ENCODE measurements at regions not wholly inside any gene's neighbourhood (a gene's known extent, or its start where the extent isn't known, plus 50 kb on each side); places are given as distances from the start of the nearest gene placed in this dataset.

- Histone ChIP-seq H3K36me3 (replicated peaks; ENCODE audit: insufficient read depth, low read depth) (no peaks in the 10 kb centered on the region), H3K9me3 (ENCODE audit: low read depth) (no peaks in the 10 kb centered on the region), H3K4me2 (no peak overlapping the region), H3K27me3 (no peaks in the 10 kb centered on the region), H4K20me1 (ENCODE audit: insufficient read depth, poor library complexity, severe bottlenecking) (no peaks in the 10 kb centered on the region), H2AFZ (no peak overlapping the region), H3K27ac (no peak overlapping the region), H3K4me3 (no peak overlapping the region), H3K79me2 (no peaks in the 10 kb centered on the region), H3K9me2 (replicated peaks; ENCODE audit: insufficient read depth) (no peaks in the 10 kb centered on the region), H3K4me1 (ENCODE audit: insufficient read depth) (no peaks in the 10 kb centered on the region)
- DNase-seq (ENCODE audit: low spot score) = no peak
- 35% methylated on average over 3 of the region's 3 CpGs for WGBS (ENCODE audit: low lambda C conversion rate, missing lambda C conversion rate)
- TF ChIP-seq EZH2phosphoT487 (IDR thresholded peaks at IDR 0.05; ENCODE audit: low read depth, severe bottlenecking, unreplicated experiment) (no peak), CTCF (IDR thresholded peaks at IDR 0.05; ENCODE audit: poor library complexity) (no peak), EZH2 (IDR thresholded peaks at IDR 0.05; ENCODE audit: borderline replicate concordance) (no peak)
Observed at GRCh38 chr2:126302043-126302442, 353.9 kb upstream of the GYPC start.

- TF ChIP-seq EZH2phosphoT487 (IDR thresholded peaks at IDR 0.05; ENCODE audit: low read depth, severe bottlenecking, unreplicated experiment) (no peak), EZH2 (IDR thresholded peaks at IDR 0.05; ENCODE audit: borderline replicate concordance) (no peak)
- Histone ChIP-seq H3K9me2 (replicated peaks; ENCODE audit: insufficient read depth) (no peaks in the 10 kb centered on the region), H2AFZ (no peak overlapping the region), H3K27ac (no peak overlapping the region), H3K36me3 (replicated peaks; ENCODE audit: insufficient read depth, low read depth) (no peaks in the 10 kb centered on the region), H3K4me3 (no peak overlapping the region), H3K9me3 (ENCODE audit: low read depth) (no peaks in the 10 kb centered on the region), H3K27me3 (no peaks in the 10 kb centered on the region), H4K20me1 (ENCODE audit: insufficient read depth, poor library complexity, severe bottlenecking) (no peaks in the 10 kb centered on the region), H3K79me2 (no peaks in the 10 kb centered on the region), H3K4me1 (ENCODE audit: insufficient read depth) (no peaks in the 10 kb centered on the region), H3K4me2 (no peak overlapping the region)
- 77% methylated on average over 5 of the region's 5 CpGs for WGBS (ENCODE audit: low lambda C conversion rate, missing lambda C conversion rate)
- no peak for DNase-seq (ENCODE audit: low spot score)
Observed at GRCh38 chr2:126303113-126303512, 352.8 kb upstream of the GYPC start.

GRCh38 chr2:126304154-126304553, 351.8 kb upstream of the GYPC start:
- Histone ChIP-seq H4K20me1 (ENCODE audit: insufficient read depth, poor library complexity, severe bottlenecking) (no peaks in the 10 kb centered on the region), H3K4me2 (no peak overlapping the region), H2AFZ (no peak overlapping the region), H3K36me3 (replicated peaks; ENCODE audit: insufficient read depth, low read depth) (no peaks in the 10 kb centered on the region), H3K79me2 (no peaks in the 10 kb centered on the region), H3K4me1 (ENCODE audit: insufficient read depth) (no peaks in the 10 kb centered on the region), H3K27ac (no peak overlapping the region), H3K4me3 (no peak overlapping the region), H3K9me3 (ENCODE audit: low read depth) (no peaks in the 10 kb centered on the region), H3K9me2 (replicated peaks; ENCODE audit: insufficient read depth) (no peaks in the 10 kb centered on the region), H3K27me3 (no peaks in the 10 kb centered on the region)
- DNase-seq (ENCODE audit: low spot score) = no peak
- TF ChIP-seq CTCF (IDR thresholded peaks at IDR 0.05; ENCODE audit: poor library complexity) (no peak), EZH2phosphoT487 (IDR thresholded peaks at IDR 0.05; ENCODE audit: low read depth, severe bottlenecking, unreplicated experiment) (no peak), EZH2 (IDR thresholded peaks at IDR 0.05; ENCODE audit: borderline replicate concordance) (no peak)
- WGBS (ENCODE audit: low lambda C conversion rate, missing lambda C conversion rate) = 84% methylated on average over 2 of the region's 2 CpGs

GRCh38 chr2:126306539-126306938, 349.4 kb upstream of the GYPC start:
- DNase-seq (ENCODE audit: low spot score) = no peak
- H3K79me2 ChIP-seq = no peaks in the 10 kb centered on the region
- H3K27me3 ChIP-seq = no peaks in the 10 kb centered on the region
- H4K20me1 ChIP-seq (ENCODE audit: insufficient read depth, poor library complexity, severe bottlenecking) = no peaks in the 10 kb centered on the region
- no peaks in the 10 kb centered on the region for H3K36me3 ChIP-seq (replicated peaks; ENCODE audit: insufficient read depth, low read depth)
- no peak overlapping the region for H3K4me3 ChIP-seq
- no peak overlapping the region for H3K4me2 ChIP-seq
- WGBS (ENCODE audit: low lambda C conversion rate, missing lambda C conversion rate) = 89% methylated on average over 4 of the region's 4 CpGs
- no peaks in the 10 kb centered on the region for H3K9me3 ChIP-seq (ENCODE audit: low read depth)
- no peaks in the 10 kb centered on the region for H3K4me1 ChIP-seq (ENCODE audit: insufficient read depth)
- no peak overlapping the region for H2AFZ ChIP-seq
- H3K9me2 ChIP-seq (replicated peaks; ENCODE audit: insufficient read depth) = no peaks in the 10 kb centered on the region
- H3K27ac ChIP-seq = no peak overlapping the region
- no peak for TF ChIP-seq EZH2 (IDR thresholded peaks at IDR 0.05; ENCODE audit: borderline replicate concordance)
- no peak for TF ChIP-seq CTCF (IDR thresholded peaks at IDR 0.05; ENCODE audit: poor library complexity)
- no peak for TF ChIP-seq EZH2phosphoT487 (IDR thresholded peaks at IDR 0.05; ENCODE audit: low read depth, severe bottlenecking, unreplicated experiment)
